Esophagus muscularis mucosa (tissue), 2 donors: ENCODE measurements at regions not wholly inside any gene's neighbourhood (a gene's known extent, or its start where the extent isn't known, plus 50 kb on each side); places are given as distances from the start of the nearest gene placed in this dataset.

Experiments used
- POLR2A ChIP-seq: fragments of 450-650 bp; IDR thresholded peaks from one replicate; pipeline ENCODE4 v1.6.1; 2017; ENCODE audit warnings: antibody characterized with exemption, moderate library complexity, mild to moderate bottlenecking, low read depth
- POLR2AphosphoS5 ChIP-seq, 2 donors: sonication (generic); formaldehyde crosslinking; IDR thresholded peaks; one replicate each; pipeline ENCODE4 v1.6.1; 2017; ENCODE audit warnings: antibody characterized with exemption in 2 of 2

DNA sequence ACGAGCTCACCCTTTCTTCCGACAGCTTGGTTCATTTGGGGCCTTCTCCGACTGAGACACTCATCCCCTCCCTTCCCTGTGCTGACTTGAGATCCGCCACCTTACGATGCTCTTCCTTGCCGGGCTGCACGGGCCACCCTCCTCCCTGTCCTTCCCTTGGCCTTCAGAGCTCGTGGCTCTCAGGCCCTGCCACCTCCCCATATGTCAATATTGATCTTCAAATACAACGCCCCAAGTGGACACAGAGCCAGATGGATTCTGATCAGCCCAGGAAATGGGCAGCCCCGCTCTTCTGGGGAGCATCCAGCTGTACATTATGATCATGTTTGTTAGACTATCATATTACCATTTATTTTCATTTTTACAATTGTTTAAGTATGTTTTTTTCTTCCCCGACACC is 812.8 kb downstream of the TBC1D22A start:
- no peak for TF ChIP-seq POLR2A
- TF ChIP-seq POLR2AphosphoS5 (IDR thresholded peaks at IDR 0.05), result no peak
